MCF 10A (cell line): ENCODE measurements at regions not wholly inside any gene's neighbourhood (a gene's known extent, or its start where the extent isn't known, plus 50 kb on each side); places are given as distances from the start of the nearest gene placed in this dataset.

Source experiments
- BruUV-seq: library from RNA; stranded (reverse); fragments of 400-500 nt; replicated peaks from 2 replicates; lab custom pipeline; 2021; lab: Mats Ljungman, UMichigan
- CTCF ChIA-PET: fragments of 300-600 bp; sonication (Branson Sonifier 250); formaldehyde crosslinking; extraction: SDS; loops from one replicate; lab custom pipeline; 2021; ENCODE audit warnings: antibody characterized with exemption, inconsistent platforms; lab: Yijun Ruan, JAX
- POLR2A ChIA-PET: fragments of 300-600, 350-650 bp; sonication (Branson Sonifier 250); formaldehyde crosslinking; extraction: SDS; loops from one replicate; lab custom pipeline; 2020; ENCODE audit warnings: antibody characterized with exemption, inconsistent platforms; lab: Yijun Ruan, JAX
- DNase-seq: peaks from one replicate; pipeline ENCODE4 v3.0.0-alpha.2; 2018; ENCODE audit not compliant: unreplicated experiment
- H3K27ac Mint-ChIP-seq: one replicate; pipeline ENCODE4 v1.8.0; 2022; ENCODE audit warnings: mild to moderate bottlenecking, low read depth, mixed read lengths; ENCODE audit not compliant: unreplicated experiment
- H3K27me3 Mint-ChIP-seq: one replicate; pipeline ENCODE4 v1.8.0; 2022; ENCODE audit warnings: mixed read lengths; ENCODE audit not compliant: insufficient read depth, unreplicated experiment
- H3K36me3 Mint-ChIP-seq: one replicate; pipeline ENCODE4 v1.8.0; 2022; ENCODE audit warnings: mild to moderate bottlenecking, moderate library complexity, mixed read lengths; ENCODE audit not compliant: insufficient read depth, unreplicated experiment
- H3K4me1 Mint-ChIP-seq: one replicate; pipeline ENCODE4 v1.8.0; 2022; ENCODE audit warnings: mixed read lengths; ENCODE audit not compliant: insufficient read depth, unreplicated experiment
- H3K4me3 Mint-ChIP-seq: one replicate; pipeline ENCODE4 v1.8.0; 2022; ENCODE audit warnings: mild to moderate bottlenecking, moderate library complexity, mixed read lengths; ENCODE audit not compliant: unreplicated experiment
- H3K9me3 Mint-ChIP-seq: one replicate; pipeline ENCODE4 v1.8.0; 2022; ENCODE audit warnings: mixed read lengths; ENCODE audit not compliant: unreplicated experiment
- intact Hi-C: fragments of 100-400 bp; cut with micrococcal nuclease; formaldehyde crosslinking; loops from 2 replicates; pipeline ENCODE4 v1.14.1; 2022
- TF ChIP-seq, protein P1 (sequence below): fragments of 200-600 bp; IDR thresholded peaks from one replicate; pipeline ENCODE4 v1.8.0; 2022; ENCODE audit warnings: antibody characterized with exemption, mild to moderate bottlenecking; ENCODE audit not compliant: unreplicated experiment

- intact Hi-C loops: no loop called here
- DNase-seq: no peak
- no TSS peak for BruUV-seq
- no peak overlapping the region for H3K4me3 Mint-ChIP-seq
- ChIA-PET POLR2A (no interaction called here), CTCF (interaction anchor here (1.3 kb wide), 1 partner anchor 32 kb away, joined by 3 read pairs; no protein-coding TSS in a partner anchor)
- peaks cover 6% of the 10 kb centered on the region for H3K4me1 Mint-ChIP-seq
- no peak overlapping the region for H3K27ac Mint-ChIP-seq
- TF ChIP-seq, protein P1, sequence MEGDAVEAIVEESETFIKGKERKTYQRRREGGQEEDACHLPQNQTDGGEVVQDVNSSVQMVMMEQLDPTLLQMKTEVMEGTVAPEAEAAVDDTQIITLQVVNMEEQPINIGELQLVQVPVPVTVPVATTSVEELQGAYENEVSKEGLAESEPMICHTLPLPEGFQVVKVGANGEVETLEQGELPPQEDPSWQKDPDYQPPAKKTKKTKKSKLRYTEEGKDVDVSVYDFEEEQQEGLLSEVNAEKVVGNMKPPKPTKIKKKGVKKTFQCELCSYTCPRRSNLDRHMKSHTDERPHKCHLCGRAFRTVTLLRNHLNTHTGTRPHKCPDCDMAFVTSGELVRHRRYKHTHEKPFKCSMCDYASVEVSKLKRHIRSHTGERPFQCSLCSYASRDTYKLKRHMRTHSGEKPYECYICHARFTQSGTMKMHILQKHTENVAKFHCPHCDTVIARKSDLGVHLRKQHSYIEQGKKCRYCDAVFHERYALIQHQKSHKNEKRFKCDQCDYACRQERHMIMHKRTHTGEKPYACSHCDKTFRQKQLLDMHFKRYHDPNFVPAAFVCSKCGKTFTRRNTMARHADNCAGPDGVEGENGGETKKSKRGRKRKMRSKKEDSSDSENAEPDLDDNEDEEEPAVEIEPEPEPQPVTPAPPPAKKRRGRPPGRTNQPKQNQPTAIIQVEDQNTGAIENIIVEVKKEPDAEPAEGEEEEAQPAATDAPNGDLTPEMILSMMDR: no peak
- H3K36me3 Mint-ChIP-seq: no peaks in the 10 kb centered on the region
- H3K9me3 Mint-ChIP-seq: no peaks in the 10 kb centered on the region
- H3K27me3 Mint-ChIP-seq: no peaks in the 10 kb centered on the region
Measured at GRCh38 chr2:191598296-191598695, 79.6 kb upstream of the NABP1 start.

- Mint-ChIP-seq H3K27ac (no peak overlapping the region), H3K4me3 (no peak overlapping the region), H3K27me3 (no peaks in the 10 kb centered on the region), H3K36me3 (no peaks in the 10 kb centered on the region), H3K9me3 (no peaks in the 10 kb centered on the region), H3K4me1 (no peaks in the 10 kb centered on the region)
- POLR2A ChIA-PET: interaction anchor here (0.6 to 1.1 kb wide), 4 partner anchors 18 to 92 kb away, joined by 3 to 4 read pairs (median 4); partner anchors contain the start of gene NABP1
- CTCF ChIA-PET: interaction anchor here (0.6 to 0.7 kb wide), 2 partner anchors 18 to 38 kb away, joined by 3 read pairs; no protein-coding TSS in a partner anchor
- DNase-seq: peak; percentile 16
- no TSS peak for BruUV-seq
- intact Hi-C loops: no loop called here
- TF ChIP-seq, protein P1: no peak
Measured at GRCh38 chr2:191601060-191601459, 76.9 kb upstream of the NABP1 start.

- TF ChIP-seq, protein P1: no peak
- H3K27me3 Mint-ChIP-seq: no peaks in the 10 kb centered on the region
- intact Hi-C loops: no loop called here
- no TSS peak for BruUV-seq
- ChIA-PET CTCF (interaction anchor here (0.7 kb wide), 1 partner anchor 105 kb away, joined by 3 read pairs; no protein-coding TSS in a partner anchor), POLR2A (interaction anchor here (1.0 to 1.3 kb wide), 3 partner anchors 9 to 74 kb away, joined by 4 read pairs; partner anchors contain the start of gene NABP1)
- peaks cover 10% of the 10 kb centered on the region for H3K9me3 Mint-ChIP-seq
- H3K36me3 Mint-ChIP-seq: no peaks in the 10 kb centered on the region
- DNase-seq: no peak
- no peaks in the 10 kb centered on the region for H3K4me1 Mint-ChIP-seq
- H3K4me3 Mint-ChIP-seq: no peak overlapping the region
- no peak overlapping the region for H3K27ac Mint-ChIP-seq
Measured at GRCh38 chr2:191604154-191604553, 73.8 kb upstream of the NABP1 start.

DNA sequence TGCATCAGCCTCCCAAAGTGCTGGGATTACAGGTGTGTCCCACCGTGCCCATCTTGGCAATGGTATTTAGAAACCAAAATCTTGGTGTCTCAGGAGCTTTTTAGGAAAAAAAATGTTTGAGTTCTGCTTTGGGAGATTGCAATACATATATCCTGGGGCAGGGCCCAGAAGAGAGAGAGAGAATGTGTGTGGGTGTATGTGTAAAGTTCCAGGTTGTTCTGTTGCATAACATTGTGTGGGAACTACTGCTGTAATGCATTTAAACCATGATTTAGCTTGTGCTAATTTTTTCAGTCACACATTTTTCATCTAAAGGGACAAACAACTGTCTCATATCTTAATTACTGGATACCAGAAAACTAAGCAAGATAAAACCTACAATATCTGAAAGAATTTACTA is 70.8 kb upstream of the NABP1 start:
- peaks cover 10% of the 10 kb centered on the region for H3K9me3 Mint-ChIP-seq
- BruUV-seq: no TSS peak
- no peaks in the 10 kb centered on the region for H3K27me3 Mint-ChIP-seq
- no peaks in the 10 kb centered on the region for H3K36me3 Mint-ChIP-seq
- peaks cover 9% of the 10 kb centered on the region for H3K4me1 Mint-ChIP-seq
- TF ChIP-seq, protein P1: no peak
- peak; percentile 72 for DNase-seq
- H3K4me3 Mint-ChIP-seq: no peak overlapping the region
- no peak overlapping the region for H3K27ac Mint-ChIP-seq
- intact Hi-C loops: no loop called here
- CTCF ChIA-PET: interaction anchor here (0.8 kb wide), 1 partner anchor 70 kb away, joined by 3 read pairs; no protein-coding TSS in a partner anchor
- POLR2A ChIA-PET: interaction anchor here (0.8 to 2.1 kb wide), 6 partner anchors 12 to 89 kb away, joined by 3 to 6 read pairs (median 4); partner anchors contain the start of gene NABP1
